ENCODE measurements at regions not wholly inside any gene's neighbourhood (a gene's known extent, or its start where the extent isn't known, plus 50 kb on each side); places are given as distances from the start of the nearest gene placed in this dataset.

- no peaks in the 10 kb centered on the region for H3K36me3 ChIP-seq (replicated peaks in 1 of 2; ENCODE audit: control insufficient read depth in 1 of 2, insufficient read depth in 2 of 2, low read length in 2 of 2)
- WGBS (ENCODE audit: insufficient coverage): no CpG with 5 or more reads among the region's 1 CpG
- Mint-ChIP-seq H3K36me3 (no peaks in the 10 kb centered on the region), H3K4me1 (peaks cover 6% of the 10 kb centered on the region), H3K9me3 (no peaks in the 10 kb centered on the region), H3K27me3 (ENCODE audit: low read depth in 3 of 3) (peaks cover 1 to 12% (median 3%) of the 10 kb centered on the region in 3 donors), H3K4me3 (no peak overlapping the region), H3K27ac (no peak overlapping the region)
- no peak overlapping the region for H2AFZ ChIP-seq (ENCODE audit: insufficient read depth, low read depth, low read length, poor library complexity, severe bottlenecking)
- H3K27me3 ChIP-seq (ENCODE audit: control insufficient read depth in 2 of 2, insufficient read depth in 2 of 2, low read length in 2 of 2): no peaks in the 10 kb centered on the region
- H3K9ac ChIP-seq (ENCODE audit: insufficient read depth, low read length, poor library complexity, severe bottlenecking): no peak overlapping the region
- no peaks in the 10 kb centered on the region for H4K20me1 ChIP-seq (ENCODE audit: insufficient read depth, low read length)
- H3K4me3 ChIP-seq (replicated peaks in 1 of 3; ENCODE audit: low read depth in 2 of 3, low read length in 3 of 3): no peak overlapping the region
- no peak overlapping the region for H3K27ac ChIP-seq (ENCODE audit: low read depth in 1 of 2, low read length in 2 of 2)
- H3K79me2 ChIP-seq (ENCODE audit: insufficient read depth, low read length): no peaks in the 10 kb centered on the region
- no peak overlapping the region for H3K4me2 ChIP-seq (replicated peaks; ENCODE audit: extremely low read depth, low read length, poor library complexity, severe bottlenecking)
- intact Hi-C loops (cut with micrococcal nuclease): no loop called here
- H3K4me1 ChIP-seq (ENCODE audit: control insufficient read depth in 1 of 2, insufficient read depth in 2 of 2, low read length in 2 of 2): peaks cover 0 to 6% of the 10 kb centered on the region in 2 donors
- H3K9me3 ChIP-seq (replicated peaks in 1 of 2; ENCODE audit: control insufficient read depth in 1 of 2, insufficient read depth in 1 of 2, low read length in 2 of 2): no peaks in the 10 kb centered on the region
- DNase-seq: no peak
- TF ChIP-seq CTCF (IDR thresholded peaks at IDR 0.05): no peak
These were observed 181.1 kb downstream of the TGFB2 start for GRCh38 chr1:218526198-218526580.

GRCh38 chr1:218527737-218528136 lies 182.6 kb downstream of the TGFB2 start:
- Histone ChIP-seq H3K27ac (ENCODE audit: low read depth in 1 of 2, low read length in 2 of 2) (no peak overlapping the region), H3K4me3 (replicated peaks in 1 of 3; ENCODE audit: low read depth in 2 of 3, low read length in 3 of 3) (no peak overlapping the region), H3K27me3 (ENCODE audit: control insufficient read depth in 2 of 2, insufficient read depth in 2 of 2, low read length in 2 of 2) (no peaks in the 10 kb centered on the region), H3K36me3 (replicated peaks in 1 of 2; ENCODE audit: control insufficient read depth in 1 of 2, insufficient read depth in 2 of 2, low read length in 2 of 2) (no peaks in the 10 kb centered on the region), H3K9ac (ENCODE audit: insufficient read depth, low read length, poor library complexity, severe bottlenecking) (no peak overlapping the region), H3K4me1 (ENCODE audit: control insufficient read depth in 1 of 2, insufficient read depth in 2 of 2, low read length in 2 of 2) (peaks cover 0 to 6% of the 10 kb centered on the region in 2 donors), H3K9me3 (replicated peaks in 1 of 2; ENCODE audit: control insufficient read depth in 1 of 2, insufficient read depth in 1 of 2, low read length in 2 of 2) (no peaks in the 10 kb centered on the region), H3K4me2 (replicated peaks; ENCODE audit: extremely low read depth, low read length, poor library complexity, severe bottlenecking) (no peak overlapping the region), H4K20me1 (ENCODE audit: insufficient read depth, low read length) (no peaks in the 10 kb centered on the region), H2AFZ (ENCODE audit: insufficient read depth, low read depth, low read length, poor library complexity, severe bottlenecking) (no peak overlapping the region), H3K79me2 (ENCODE audit: insufficient read depth, low read length) (no peaks in the 10 kb centered on the region)
- Mint-ChIP-seq H3K4me1 (peaks cover 6% of the 10 kb centered on the region), H3K9me3 (peaks cover 0 to 4% (median 0%) of the 10 kb centered on the region in 7 donors), H3K4me3 (no peak overlapping the region), H3K36me3 (no peaks in the 10 kb centered on the region), H3K27me3 (ENCODE audit: low read depth in 3 of 3) (peaks cover 1 to 14% (median 4%) of the 10 kb centered on the region in 3 donors), H3K27ac (no peak overlapping the region)
- DNase-seq: no peak
- TF ChIP-seq CTCF (IDR thresholded peaks at IDR 0.05): no peak
- intact Hi-C loops (cut with micrococcal nuclease): no loop called here
- no CpG with 5 or more reads among the region's 3 CpGs for WGBS (ENCODE audit: insufficient coverage)
